Stimulated activated naive CD4-positive, alpha-beta T cell (primary cell): ENCODE measurements at regions not wholly inside any gene's neighbourhood (a gene's known extent, or its start where the extent isn't known, plus 50 kb on each side); places are given as distances from the start of the nearest gene placed in this dataset.
"Not testable (repeated sequence)": the region's sequence is repeated elsewhere in the genome, so short reads cannot be mapped to it uniquely, and the experiment has no call there.

ENCODE experiments used
- DNase-seq, 6 experiments: peaks; one replicate each; lab custom pipeline; 2025; lab: John Stamatoyannopoulos, UW

- DNase-seq, result no peak
Observed at GRCh38 chr6:165794179-165794601, 131.1 kb upstream of the PDE10A start.

- DNase-seq, result no peak
Observed at GRCh38 chr6:165793287-165793825, 130.3 kb upstream of the PDE10A start.

GRCh38 chr6:165791876-165792437, 128.9 kb upstream of the PDE10A start:
- DNase-seq, result no peak

- no peak for DNase-seq
Observed at GRCh38 chr6:165791306-165791705, 128.3 kb upstream of the PDE10A start.

GRCh38 chr6:165782812-165783211, 119.8 kb upstream of the PDE10A start:
- DNase-seq, result no peak

- DNase-seq, result no peak
Observed at GRCh38 chr6:165782134-165782533, 119.1 kb upstream of the PDE10A start.

- no peak for DNase-seq
Observed at GRCh38 chr6:165777680-165778079, 114.6 kb upstream of the PDE10A start.

- DNase-seq, result no peak
Observed at GRCh38 chr6:165776691-165777090, 113.7 kb upstream of the PDE10A start.

- no peak for DNase-seq
Observed at GRCh38 chr6:165775721-165776120, 112.7 kb upstream of the PDE10A start.

- DNase-seq, result no peak
Observed at GRCh38 chr6:165774903-165775601, 112.0 kb upstream of the PDE10A start.

- DNase-seq, result no peak
Observed at GRCh38 chr6:165770397-165771082, 107.5 kb upstream of the PDE10A start.

- no peak for DNase-seq
Observed at GRCh38 chr6:165769884-165770283, 106.8 kb upstream of the PDE10A start.

- DNase-seq, result no peak
Observed at GRCh38 chr6:165769401-165769800, 106.4 kb upstream of the PDE10A start.

GRCh38 chr6:165768961-165769360, 105.9 kb upstream of the PDE10A start:
- no peak for DNase-seq

- DNase-seq, result no peak
Observed at GRCh38 chr6:165767228-165767627, 104.2 kb upstream of the PDE10A start.

GRCh38 chr6:165766457-165766856, 103.4 kb upstream of the PDE10A start:
- DNase-seq, result no peak

- DNase-seq, result no peak
Observed at GRCh38 chr6:165766026-165766425, 103.0 kb upstream of the PDE10A start.

- DNase-seq, result not testable (repeated sequence)
Observed at GRCh38 chr6:165765256-165765655, 102.2 kb upstream of the PDE10A start.

GRCh38 chr6:165762876-165763275, 99.8 kb upstream of the PDE10A start:
- DNase-seq, result no peak

GRCh38 chr6:165762125-165762524, 99.1 kb upstream of the PDE10A start:
- no peak for DNase-seq

- no peak for DNase-seq
Observed at GRCh38 chr6:165760803-165761185, 97.8 kb upstream of the PDE10A start.

- no peak for DNase-seq
Observed at GRCh38 chr6:165760126-165760802, 97.2 kb upstream of the PDE10A start.

GRCh38 chr6:165758441-165758840, 95.4 kb upstream of the PDE10A start:
- no peak for DNase-seq
